Testis (tissue), 2 donors: ENCODE measurements at regions not wholly inside any gene's neighbourhood (a gene's known extent, or its start where the extent isn't known, plus 50 kb on each side); places are given as distances from the start of the nearest gene placed in this dataset.

ENCODE experiments used
- DNase-seq: peaks from one replicate; pipeline ENCODE4 v3.0.0-alpha.2; 2019
- H3K27ac ChIP-seq, 2 donors: fragments of 200-600 bp; sonication (generic); one replicate each; pipeline ENCODE4 v1.5.1; 2019
- H3K27me3 ChIP-seq: fragments of 200-600 bp; sonication (generic); one replicate; pipeline ENCODE4 v1.5.1; 2019
- H3K36me3 ChIP-seq: fragments of 200-600 bp; sonication (generic); one replicate; pipeline ENCODE4 v1.5.1; 2017; ENCODE audit warnings: low read depth; ENCODE audit errors: missing control alignments
- H3K4me1 ChIP-seq: fragments of 200-600 bp; sonication (generic); one replicate; pipeline ENCODE4 v1.5.1; 2019
- H3K4me3 ChIP-seq, 2 donors: fragments of 200-600 bp; sonication (generic); one replicate each; pipeline ENCODE4 v1.5.1; 2017 to 2019
- H3K9me3 ChIP-seq: fragments of 200-600 bp; sonication (generic); one replicate; pipeline ENCODE4 v1.5.1; 2017
- CTCF ChIP-seq, 3 experiments: fragments of 450-650 bp in 2 of 3; fragments of 200-600 bp in 1 of 3; sonication (generic) in 1 of 3; IDR thresholded peaks; one replicate each; pipeline ENCODE4 v1.5.1; 2016 to 2019; ENCODE audit warnings: antibody characterized with exemption in 3 of 3, mild to moderate bottlenecking in 2 of 3, moderate library complexity in 1 of 3
- POLR2A ChIP-seq: fragments of 450-650 bp; IDR thresholded peaks from one replicate; pipeline ENCODE4 v1.6.1; 2017; ENCODE audit warnings: antibody characterized with exemption, mild to moderate bottlenecking, moderate library complexity
- WGBS, 2 donors: methylation state at CpG; one replicate each; pipeline ENCODE4 v1.1.5; 2018; 5-methylcytosine and 5-hydroxymethylcytosine counted together
- intact Hi-C: fragments of 100-400 bp; cut with DNase I; formaldehyde crosslinking; loops from one replicate; pipeline ENCODE4 v1.15.1; 2023; ENCODE audit warnings: low total_unique reads

- no peaks in the 10 kb centered on the region for H3K27me3 ChIP-seq
- WGBS, 2 donors, result 57 to 67% methylated on average over 5 to 7 of the region's 7 CpGs
- no peak for TF ChIP-seq POLR2A
- no peak for TF ChIP-seq CTCF (IDR thresholded peaks at IDR 0.05)
- H3K36me3 ChIP-seq, result no peaks in the 10 kb centered on the region
- H3K9me3 ChIP-seq, result no peaks in the 10 kb centered on the region
- no peak overlapping the region for H3K4me3 ChIP-seq
- no peak for DNase-seq
- H3K4me1 ChIP-seq, result no peaks in the 10 kb centered on the region
- intact Hi-C loops, result no loop called here
- no peak overlapping the region for H3K27ac ChIP-seq
These were observed 334.9 kb upstream of the TBC1D5 start for GRCh38 chr3:18077128-18077840.

- no peaks in the 10 kb centered on the region for H3K36me3 ChIP-seq
- H3K27ac ChIP-seq, result no peak overlapping the region
- no peaks in the 10 kb centered on the region for H3K27me3 ChIP-seq
- no peaks in the 10 kb centered on the region for H3K9me3 ChIP-seq
- H3K4me1 ChIP-seq, result no peaks in the 10 kb centered on the region
- intact Hi-C loops, result no loop called here
- WGBS, 2 donors, result 97 to 100% methylated on average over 1 of the region's 1 CpG
- no peak overlapping the region for H3K4me3 ChIP-seq
- no peak for DNase-seq
- TF ChIP-seq POLR2A (no peak), CTCF (IDR thresholded peaks at IDR 0.05) (no peak)
These were observed 333.9 kb upstream of the TBC1D5 start for GRCh38 chr3:18076301-18076700.

- H3K9me3 ChIP-seq, result no peaks in the 10 kb centered on the region
- no peaks in the 10 kb centered on the region for H3K36me3 ChIP-seq
- no peak overlapping the region for H3K4me3 ChIP-seq
- TF ChIP-seq CTCF (IDR thresholded peaks at IDR 0.05) (no peak), POLR2A (no peak)
- H3K27me3 ChIP-seq, result no peaks in the 10 kb centered on the region
- DNase-seq, result no peak
- intact Hi-C loops, result no loop called here
- no peaks in the 10 kb centered on the region for H3K4me1 ChIP-seq
- H3K27ac ChIP-seq, result no peak overlapping the region
- WGBS, 2 donors, result 87 to 96% methylated on average over 1 of the region's 1 CpG
These were observed 333.4 kb upstream of the TBC1D5 start for GRCh38 chr3:18075799-18076198.

GRCh38 chr3:18071833-18072232 is 329.4 kb upstream of the TBC1D5 start:
- intact Hi-C loops, result no loop called here

More at GRCh38 chr3:18071833-18072232, 329.4 kb upstream of the TBC1D5 start:
- Histone ChIP-seq H3K9me3 (no peaks in the 10 kb centered on the region), H3K36me3 (no peaks in the 10 kb centered on the region), H3K4me3 (no peak overlapping the region), H3K27me3 (no peaks in the 10 kb centered on the region), H3K4me1 (no peaks in the 10 kb centered on the region), H3K27ac (no peak overlapping the region)
- DNase-seq, result no peak
- TF ChIP-seq POLR2A (no peak), CTCF (IDR thresholded peaks at IDR 0.05) (no peak)
